Epithelial cell of prostate (primary cell): ENCODE measurements at regions not wholly inside any gene's neighbourhood (a gene's known extent, or its start where the extent isn't known, plus 50 kb on each side); places are given as distances from the start of the nearest gene placed in this dataset.

ENCODE experiments used
- DNase-seq: peaks from one replicate; pipeline ENCODE4 v3.0.0-alpha.2; 2011; ENCODE audit warnings: low read depth, low spot score
- H3K27ac ChIP-seq: fragments of 450-650 bp; 2 replicates; pipeline ENCODE4 v1.5.1; 2017; ENCODE audit warnings: mild to moderate bottlenecking

GRCh38 chr12:24078318-24078765 lies 128.9 kb upstream of the SOX5 start:
- no peak overlapping the region for H3K27ac ChIP-seq
- DNase-seq, result no peak

- H3K27ac ChIP-seq, result no peak overlapping the region
- DNase-seq, result no peak
Observed at GRCh38 chr12:24077161-24077560, 127.7 kb upstream of the SOX5 start.

- no peak for DNase-seq
- H3K27ac ChIP-seq, result no peak overlapping the region
Observed at GRCh38 chr12:24075650-24076049, 126.2 kb upstream of the SOX5 start.

- DNase-seq, result no peak
- no peak overlapping the region for H3K27ac ChIP-seq
Observed at GRCh38 chr12:24073170-24073810, 123.8 kb upstream of the SOX5 start.

- no peak overlapping the region for H3K27ac ChIP-seq
- no peak for DNase-seq
Observed at GRCh38 chr12:24072302-24072701, 122.8 kb upstream of the SOX5 start.

GRCh38 chr12:24071842-24072241 lies 122.4 kb upstream of the SOX5 start:
- H3K27ac ChIP-seq, result no peak overlapping the region

GRCh38 chr12:24069532-24070395 lies 120.3 kb upstream of the SOX5 start:
- DNase-seq, result peak; percentile 26
- no peak overlapping the region for H3K27ac ChIP-seq

More at GRCh38 chr12:24071842-24072241, 122.4 kb upstream of the SOX5 start:
- no peak for DNase-seq

- DNase-seq, result no peak
- no peak overlapping the region for H3K27ac ChIP-seq
Observed at GRCh38 chr12:24066865-24067264, 117.4 kb upstream of the SOX5 start.

- H3K27ac ChIP-seq, result no peak overlapping the region
- DNase-seq, result no peak
Observed at GRCh38 chr12:24066097-24066496, 116.6 kb upstream of the SOX5 start.

- no peak overlapping the region for H3K27ac ChIP-seq
- no peak for DNase-seq
Observed at GRCh38 chr12:24062642-24063245, 113.3 kb upstream of the SOX5 start.

GRCh38 chr12:24060089-24060488 lies 110.6 kb upstream of the SOX5 start:
- no peak for DNase-seq
- H3K27ac ChIP-seq, result no peak overlapping the region

- DNase-seq, result no peak
- no peak overlapping the region for H3K27ac ChIP-seq
Observed at GRCh38 chr12:24057920-24058476, 108.5 kb upstream of the SOX5 start.

- DNase-seq, result no peak
- H3K27ac ChIP-seq, result no peak overlapping the region
Observed at GRCh38 chr12:24055747-24056146, 106.3 kb upstream of the SOX5 start.

- DNase-seq, result no peak
- no peak overlapping the region for H3K27ac ChIP-seq
Observed at GRCh38 chr12:24054416-24054815, 104.9 kb upstream of the SOX5 start.

- no peak for DNase-seq
- no peak overlapping the region for H3K27ac ChIP-seq
Observed at GRCh38 chr12:24049728-24050127, 100.3 kb upstream of the SOX5 start.

- DNase-seq, result no peak
Observed at GRCh38 chr12:24049101-24049500, 99.6 kb upstream of the SOX5 start.

GRCh38 chr12:24048446-24048845 lies 99.0 kb upstream of the SOX5 start:
- DNase-seq, result no peak
- no peak overlapping the region for H3K27ac ChIP-seq

More at GRCh38 chr12:24049101-24049500, 99.6 kb upstream of the SOX5 start:
- H3K27ac ChIP-seq, result no peak overlapping the region

GRCh38 chr12:24047326-24047725 lies 97.9 kb upstream of the SOX5 start:
- H3K27ac ChIP-seq, result no peak overlapping the region
- no peak for DNase-seq

- DNase-seq, result no peak
- H3K27ac ChIP-seq, result no peak overlapping the region
Observed at GRCh38 chr12:24045816-24046257, 96.4 kb upstream of the SOX5 start.

- no peak for DNase-seq
- no peak overlapping the region for H3K27ac ChIP-seq
Observed at GRCh38 chr12:24044941-24045703, 95.7 kb upstream of the SOX5 start.
